ENCODE measurements at regions not wholly inside any gene's neighbourhood (a gene's known extent, or its start where the extent isn't known, plus 50 kb on each side); places are given as distances from the start of the nearest gene placed in this dataset.

- ATAC-seq, result no peak
Observed at GRCh38 chrY:8536277-8536676, 801.0 kb upstream of the TSPY4 start.

GRCh38 chrY:8541306-8541705 is 796.0 kb upstream of the TSPY4 start:
- Histone ChIP-seq H3K27me3 (no peaks in the 10 kb centered on the region), H3K4me3 (no peak overlapping the region), H3K4me1 (no peaks in the 10 kb centered on the region), H3K36me3 (replicated peaks in 1 of 2; ENCODE audit: insufficient read depth in 1 of 2, low read depth in 2 of 2) (no peaks in the 10 kb centered on the region), H3K27ac (no peak overlapping the region), H3K9me3 (no peaks in the 10 kb centered on the region)
- TF ChIP-seq POLR2A (IDR thresholded peaks at IDR 0.05), result no peak
- TF ChIP-seq CTCF (IDR thresholded peaks at IDR 0.05), result peak in 1 of 7 experiments; percentile 8
- 38 to 70% methylated on average over 2 to 4 of the region's 4 CpGs for WGBS, 2 donors
- ATAC-seq, result no peak
- peak in 1 of 4 donors; percentile 3 for DNase-seq
- intact Hi-C loops (cut with DNase I), result no loop called here

More at GRCh38 chrY:8536277-8536676, 801.0 kb upstream of the TSPY4 start:
- Histone ChIP-seq H3K9me3 (no peaks in the 10 kb centered on the region), H3K4me1 (no peaks in the 10 kb centered on the region), H3K36me3 (replicated peaks in 1 of 2; ENCODE audit: insufficient read depth in 1 of 2, low read depth in 2 of 2) (no peaks in the 10 kb centered on the region), H3K4me3 (no peak overlapping the region), H3K27me3 (no peaks in the 10 kb centered on the region), H3K27ac (no peak overlapping the region)
- intact Hi-C loops (cut with DNase I), result no loop called here
- 0 to 58% methylated on average over 1 to 2 of the region's 2 CpGs for WGBS, 2 donors
- no peak for DNase-seq
- no peak for TF ChIP-seq CTCF (IDR thresholded peaks at IDR 0.05)
- no peak for TF ChIP-seq POLR2A (IDR thresholded peaks at IDR 0.05)

- Histone ChIP-seq H3K27ac (no peak overlapping the region), H3K4me1 (no peaks in the 10 kb centered on the region), H3K27me3 (no peaks in the 10 kb centered on the region), H3K9me3 (no peaks in the 10 kb centered on the region), H3K36me3 (replicated peaks in 1 of 2; ENCODE audit: insufficient read depth in 1 of 2, low read depth in 2 of 2) (no peaks in the 10 kb centered on the region), H3K4me3 (no peak overlapping the region)
- DNase-seq (no peak), ATAC-seq (no peak)
- intact Hi-C loops (cut with DNase I), result no loop called here
- WGBS, 2 donors, result 29 to 33% methylated on average over 2 of the region's 2 CpGs
- no peak for TF ChIP-seq POLR2A (IDR thresholded peaks at IDR 0.05)
- TF ChIP-seq CTCF (IDR thresholded peaks at IDR 0.05), result no peak
Observed at GRCh38 chrY:8544715-8545114, 792.5 kb upstream of the TSPY4 start.

- Histone ChIP-seq H3K4me1 (no peaks in the 10 kb centered on the region), H3K27ac (no peak overlapping the region), H3K9me3 (no peaks in the 10 kb centered on the region), H3K36me3 (replicated peaks in 1 of 2; ENCODE audit: insufficient read depth in 1 of 2, low read depth in 2 of 2) (no peaks in the 10 kb centered on the region), H3K4me3 (no peak overlapping the region), H3K27me3 (no peaks in the 10 kb centered on the region)
- DNase-seq, result no peak
- TF ChIP-seq POLR2A (IDR thresholded peaks at IDR 0.05) (no peak), CTCF (IDR thresholded peaks at IDR 0.05) (no peak)
- intact Hi-C loops (cut with DNase I), result no loop called here
- ATAC-seq, result no peak
Observed at GRCh38 chrY:8547931-8548330, 789.3 kb upstream of the TSPY4 start.

- ATAC-seq, result no peak
- H3K9me3 ChIP-seq, result no peaks in the 10 kb centered on the region
- H3K4me1 ChIP-seq, result no peaks in the 10 kb centered on the region
- no peak for TF ChIP-seq CTCF (IDR thresholded peaks at IDR 0.05)
- 68 to 100% methylated on average over 1 to 2 of the region's 2 CpGs for whole genome bisulfite sequencing, 2 donors
- H3K27ac ChIP-seq, result no peak overlapping the region
- intact Hi-C loops (cut with DNase I), result no loop called here
- H3K4me3 ChIP-seq, result no peak overlapping the region
- no peaks in the 10 kb centered on the region for H3K27me3 ChIP-seq
- DNase-seq, result no peak
- H3K36me3 ChIP-seq (replicated peaks in 1 of 2; ENCODE audit: insufficient read depth in 1 of 2, low read depth in 2 of 2), result no peaks in the 10 kb centered on the region
Observed at GRCh38 chrY:8551323-8551722, 785.9 kb upstream of the TSPY4 start.

Measured in body of pancreas (tissue), 4 donors.